D721Med (cell line): ENCODE measurements at regions not wholly inside any gene's neighbourhood (a gene's known extent, or its start where the extent isn't known, plus 50 kb on each side); places are given as distances from the start of the nearest gene placed in this dataset.

Source experiments
- DNase-seq: peaks from one replicate; pipeline ENCODE4 v3.0.0; 2011; ENCODE audit warnings: low spot score; ENCODE audit not compliant: insufficient read length
- FAIRE-seq: peaks from 2 replicates; lab custom pipeline; 2011; peaks lifted over from hg19 to GRCh38; lab: Jason Lieb, UNC
- TF ChIP-seq, protein P1 (sequence below): IDR thresholded peaks from 2 replicates; pipeline ENCODE4 v1.5.1; 2012; ENCODE audit warnings: mild to moderate bottlenecking, control low read depth; ENCODE audit not compliant: insufficient read depth; ENCODE audit errors: missing control alignments

DNA sequence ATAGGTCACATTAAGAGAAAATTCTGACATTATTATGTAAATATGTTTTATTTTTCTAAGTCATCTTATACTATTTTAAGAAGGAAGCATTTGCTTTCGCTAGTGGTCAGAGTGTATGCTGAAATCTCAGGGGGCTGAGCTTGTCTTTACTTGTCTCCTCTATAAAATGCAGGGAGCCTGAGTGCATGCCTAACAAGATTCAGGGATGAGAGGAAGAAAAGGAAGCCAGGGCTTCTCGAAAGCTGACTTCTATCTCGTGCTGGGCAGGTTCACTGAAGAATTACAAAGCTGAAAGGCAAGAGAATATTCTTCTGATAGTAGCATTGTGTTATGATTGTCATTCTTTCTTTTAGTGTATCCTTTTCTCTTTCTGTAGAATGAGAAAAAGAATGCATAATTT, 467.4 kb downstream of the SOX11 start:
- no peak for FAIRE-seq
- DNase-seq: no peak
- TF ChIP-seq, protein P1, sequence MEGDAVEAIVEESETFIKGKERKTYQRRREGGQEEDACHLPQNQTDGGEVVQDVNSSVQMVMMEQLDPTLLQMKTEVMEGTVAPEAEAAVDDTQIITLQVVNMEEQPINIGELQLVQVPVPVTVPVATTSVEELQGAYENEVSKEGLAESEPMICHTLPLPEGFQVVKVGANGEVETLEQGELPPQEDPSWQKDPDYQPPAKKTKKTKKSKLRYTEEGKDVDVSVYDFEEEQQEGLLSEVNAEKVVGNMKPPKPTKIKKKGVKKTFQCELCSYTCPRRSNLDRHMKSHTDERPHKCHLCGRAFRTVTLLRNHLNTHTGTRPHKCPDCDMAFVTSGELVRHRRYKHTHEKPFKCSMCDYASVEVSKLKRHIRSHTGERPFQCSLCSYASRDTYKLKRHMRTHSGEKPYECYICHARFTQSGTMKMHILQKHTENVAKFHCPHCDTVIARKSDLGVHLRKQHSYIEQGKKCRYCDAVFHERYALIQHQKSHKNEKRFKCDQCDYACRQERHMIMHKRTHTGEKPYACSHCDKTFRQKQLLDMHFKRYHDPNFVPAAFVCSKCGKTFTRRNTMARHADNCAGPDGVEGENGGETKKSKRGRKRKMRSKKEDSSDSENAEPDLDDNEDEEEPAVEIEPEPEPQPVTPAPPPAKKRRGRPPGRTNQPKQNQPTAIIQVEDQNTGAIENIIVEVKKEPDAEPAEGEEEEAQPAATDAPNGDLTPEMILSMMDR: no peak

DNA sequence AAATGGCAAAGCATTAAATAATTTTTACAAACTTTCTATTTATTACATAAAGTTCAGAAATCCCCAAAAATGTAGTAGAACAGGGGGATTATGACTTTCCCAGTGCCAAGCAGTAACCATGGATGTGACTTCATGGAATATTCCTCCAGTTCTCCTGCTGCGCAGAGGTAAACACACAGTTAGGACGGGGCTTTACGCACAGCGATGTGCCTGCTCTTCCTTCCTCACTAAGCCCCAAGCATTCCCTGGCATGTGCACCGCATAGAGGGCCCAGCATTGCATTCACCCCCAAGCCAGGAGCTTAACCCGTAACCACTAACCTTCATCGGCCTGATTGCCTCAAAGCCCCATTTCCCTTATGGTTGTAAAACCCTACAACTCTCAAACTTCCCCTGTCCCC, 471.7 kb downstream of the SOX11 start:
- FAIRE-seq (no peak), DNase-seq (no peak)
- TF ChIP-seq, protein P1: no peak

DNA sequence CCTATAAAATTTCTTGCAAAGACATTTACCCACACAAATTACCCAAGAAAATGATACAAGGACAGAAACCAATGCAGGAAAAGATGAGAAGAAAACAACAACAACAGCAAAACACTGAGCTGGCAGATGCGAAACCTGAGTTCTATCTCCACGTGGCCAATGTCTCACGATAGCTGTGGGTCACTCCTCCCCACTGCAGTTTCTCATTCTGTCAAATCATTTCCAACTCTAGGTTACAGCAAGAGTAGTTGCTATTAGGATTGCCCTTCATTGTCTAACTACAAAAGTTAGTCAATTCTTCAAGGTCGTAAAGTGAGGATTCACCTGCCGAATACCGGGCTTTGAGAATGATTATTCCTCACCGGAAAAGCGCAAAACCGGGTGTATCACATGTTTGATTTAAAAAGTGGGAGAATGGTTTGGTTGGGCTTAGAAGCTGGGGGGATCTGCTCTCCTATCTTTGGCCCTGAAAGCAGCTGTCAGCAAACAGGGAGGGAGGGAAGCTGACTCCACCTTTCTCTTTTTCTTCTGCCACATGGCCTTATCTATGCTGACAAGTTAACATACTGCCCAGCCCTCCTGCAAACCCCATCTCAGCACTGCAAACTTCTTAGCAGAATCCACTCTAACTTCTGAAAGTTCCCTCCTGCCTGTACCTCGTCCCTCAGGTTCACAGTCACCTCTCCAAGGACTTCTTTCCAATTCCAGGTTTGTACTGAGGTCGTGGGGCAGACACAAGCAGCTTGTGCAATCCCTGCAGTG, 473.0 kb downstream of the SOX11 start:
- DNase-seq: no peak
- TF ChIP-seq, protein P1: no peak
- FAIRE-seq: no peak

DNA sequence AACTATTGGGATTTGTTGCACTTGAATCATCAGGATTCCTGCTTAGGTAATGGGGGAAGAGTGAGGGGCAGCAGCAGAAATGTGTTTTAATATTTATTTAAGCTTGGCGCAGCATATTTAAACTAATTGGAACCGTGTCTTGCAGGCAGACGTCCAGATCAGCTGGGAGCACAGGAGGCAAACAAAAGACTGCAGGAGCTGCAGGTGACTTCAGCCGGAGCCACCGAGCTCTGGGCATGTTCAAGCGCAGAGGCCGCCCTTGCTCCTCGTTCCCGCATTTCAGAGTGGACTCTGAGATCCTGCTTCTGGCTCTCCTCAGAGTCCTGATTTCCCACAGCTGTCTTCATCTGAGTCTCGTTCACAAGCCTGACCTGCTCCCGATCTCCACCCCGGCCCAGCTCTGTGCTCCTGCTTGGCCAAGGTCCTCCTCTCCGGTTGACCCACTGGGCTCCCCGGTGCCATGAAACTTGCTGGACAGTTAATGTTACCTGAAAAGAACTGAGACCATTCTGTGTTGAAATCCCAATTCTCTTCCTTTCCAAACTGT, 475.5 kb downstream of the SOX11 start:
- TF ChIP-seq, protein P1: no peak
- no peak for FAIRE-seq
- no peak for DNase-seq

DNA sequence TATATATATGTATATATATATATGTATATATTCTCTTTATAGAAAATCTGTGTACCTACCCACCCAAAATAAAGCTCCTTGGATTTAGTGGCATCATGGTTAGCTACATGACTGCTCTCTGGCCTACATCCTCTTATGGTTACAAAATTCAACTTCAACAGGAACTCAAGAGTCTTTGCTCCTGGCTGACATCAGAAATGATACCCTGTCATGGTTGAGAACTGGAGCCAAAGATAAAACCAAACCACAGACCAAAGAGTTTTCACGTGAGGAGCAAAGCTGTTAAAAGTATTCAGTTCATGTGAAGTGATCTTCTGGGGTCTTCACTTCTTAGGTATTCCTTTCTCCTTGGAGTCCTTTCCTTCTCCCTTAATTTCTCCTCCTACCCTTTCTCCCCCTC, 476.3 kb downstream of the SOX11 start:
- DNase-seq (no peak), FAIRE-seq (no peak)
- TF ChIP-seq, protein P1: no peak

DNA sequence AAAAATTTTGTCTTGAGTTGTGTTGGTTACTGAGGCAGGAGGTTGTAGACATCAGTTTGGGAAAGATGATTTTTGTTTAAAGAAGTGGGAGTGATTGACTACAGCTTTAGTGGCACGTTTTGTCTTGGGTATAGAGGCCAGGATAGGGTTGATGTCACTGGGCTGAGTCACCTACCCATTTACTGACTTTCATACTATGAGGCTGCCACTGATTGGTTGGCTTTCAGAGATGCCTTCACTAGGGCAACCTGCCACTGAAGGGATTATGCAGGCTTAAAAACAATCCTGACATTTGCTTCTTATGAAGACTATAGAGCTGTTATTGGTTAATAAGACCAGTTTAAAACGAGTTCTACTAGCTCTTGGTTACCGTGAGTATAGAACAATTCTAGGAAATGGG, 479.1 kb downstream of the SOX11 start:
- DNase-seq (no peak), FAIRE-seq (no peak)
- TF ChIP-seq, protein P1: no peak

DNA sequence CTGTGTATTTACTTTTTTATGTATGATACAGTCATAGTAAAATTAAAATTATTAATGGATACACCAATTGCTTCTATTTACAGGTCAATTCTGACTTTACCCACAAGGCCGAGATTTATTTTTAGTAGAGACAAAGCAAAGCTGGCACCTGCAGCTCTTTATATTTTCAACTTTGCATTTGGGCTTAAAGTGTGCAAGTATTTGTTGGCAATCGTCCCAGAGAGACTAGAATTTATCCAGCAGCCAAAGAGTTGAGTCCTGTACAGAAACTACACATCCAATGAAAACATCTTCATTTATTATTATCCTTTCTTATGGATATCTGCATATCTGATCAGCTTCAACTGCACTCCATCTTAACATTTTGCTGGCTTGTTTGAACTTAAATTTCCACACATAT, 485.6 kb downstream of the SOX11 start:
- no peak for DNase-seq
- TF ChIP-seq, protein P1: no peak
- FAIRE-seq: no peak
